NT2/D1 (cell line): ENCODE measurements at regions not wholly inside any gene's neighbourhood (a gene's known extent, or its start where the extent isn't known, plus 50 kb on each side); places are given as distances from the start of the nearest gene placed in this dataset.

Experiments used
- SUZ12 ChIP-seq: IDR thresholded peaks from 2 replicates; pipeline ENCODE4 v1.6.1; 2011; ENCODE audit not compliant: insufficient read length, insufficient read depth; ENCODE audit errors: extremely low read depth
- YY1 ChIP-seq: IDR thresholded peaks from 2 replicates; pipeline ENCODE4 v1.6.1; 2011; ENCODE audit not compliant: insufficient read length, insufficient read depth
- ZNF274 ChIP-seq: IDR thresholded peaks from 2 replicates; pipeline ENCODE4 v1.6.1; 2011; ENCODE audit warnings: mild to moderate bottlenecking, low read depth, low read length

DNA sequence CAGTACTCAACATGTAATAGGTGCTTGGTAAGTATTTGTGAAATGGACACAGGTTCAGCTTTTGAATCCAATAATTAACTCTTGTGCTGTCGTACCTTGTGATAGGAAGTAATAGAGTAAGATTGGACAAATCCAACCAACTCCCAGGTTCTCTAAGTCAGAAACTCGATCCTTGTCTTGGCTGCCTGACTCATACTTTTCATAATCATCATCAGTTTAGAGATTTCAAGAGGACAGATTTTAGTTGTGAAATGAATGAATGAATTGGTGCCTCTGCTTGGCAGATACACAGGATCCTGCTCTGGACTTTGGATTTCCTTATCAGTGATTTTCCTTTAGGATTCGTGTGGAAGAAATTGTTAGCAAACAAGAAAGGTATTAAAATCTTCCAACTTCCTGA is 1145.2 kb downstream of the AACS start:
- TF ChIP-seq YY1: no peak
- TF ChIP-seq SUZ12: no peak
- TF ChIP-seq ZNF274: no peak
